ENCODE measurements at regions not wholly inside any gene's neighbourhood (a gene's known extent, or its start where the extent isn't known, plus 50 kb on each side); places are given as distances from the start of the nearest gene placed in this dataset.

GRCh38 chr1:215375381-215375780, 191.7 kb upstream of the KCTD3 start:
- H4K12ac ChIP-seq (ENCODE audit: low read depth, low read length) = no peak overlapping the region
- no peak overlapping the region for H2BK120ac ChIP-seq (ENCODE audit: insufficient read depth, low read length, poor library complexity)
- H3K14ac ChIP-seq (ENCODE audit: low read length) = no peak overlapping the region
- H3K79me2 ChIP-seq (ENCODE audit: control insufficient read depth, insufficient read depth, low read length, poor library complexity) = no peaks in the 10 kb centered on the region
- no peaks in the 10 kb centered on the region for H3K9me3 ChIP-seq (ENCODE audit: insufficient read depth, low read depth, low read length)
- DNase-seq = peak in 1 of 2 donors; percentile 9
- H3K4me3 ChIP-seq (ENCODE audit: low read depth, low read length) = no peak overlapping the region
- H3K23ac ChIP-seq (ENCODE audit: low read length) = no peak overlapping the region
- no peak overlapping the region for H3K4me2 ChIP-seq (ENCODE audit: low read length)
- H3K9ac ChIP-seq (ENCODE audit: low read length) = no peak overlapping the region
- no peak overlapping the region for H3K18ac ChIP-seq (ENCODE audit: low read length)
- H3K4ac ChIP-seq (ENCODE audit: low read depth, low read length) = no peak overlapping the region
- H3K4me1 ChIP-seq (ENCODE audit: control insufficient read depth in 1 of 2, insufficient read depth in 2 of 2, low read length in 2 of 2) = no peaks in the 10 kb centered on the region
- no peak overlapping the region for H2BK12ac ChIP-seq (ENCODE audit: low read length)
- H2AFZ ChIP-seq (ENCODE audit: insufficient read depth, low read length, poor library complexity) = no peak overlapping the region
- no peaks in the 10 kb centered on the region for H3K27me3 ChIP-seq (ENCODE audit: insufficient read depth, low read length)
- H4K91ac ChIP-seq (ENCODE audit: low read depth, low read length) = no peak overlapping the region
- no peak overlapping the region for H3K27ac ChIP-seq (ENCODE audit: low read depth, low read length)
- no peaks in the 10 kb centered on the region for H3K36me3 ChIP-seq (ENCODE audit: control insufficient read depth in 1 of 2, insufficient read depth in 2 of 2, low read length in 2 of 2)
- H3K79me1 ChIP-seq (ENCODE audit: low read length) = no peaks in the 10 kb centered on the region
- H4K8ac ChIP-seq (ENCODE audit: low read depth, low read length) = no peak overlapping the region
- no peak overlapping the region for H2BK5ac ChIP-seq (ENCODE audit: low read depth, low read length, poor library complexity)
- no peak overlapping the region for H2AK5ac ChIP-seq (ENCODE audit: low read length)

- Histone ChIP-seq H3K27ac (ENCODE audit: low read depth, low read length) (no peak overlapping the region), H3K18ac (ENCODE audit: low read length) (no peak overlapping the region), H3K4ac (ENCODE audit: low read depth, low read length) (no peak overlapping the region), H3K23ac (ENCODE audit: low read length) (no peak overlapping the region), H3K4me1 (ENCODE audit: control insufficient read depth in 1 of 2, insufficient read depth in 2 of 2, low read length in 2 of 2) (no peaks in the 10 kb centered on the region), H3K79me1 (ENCODE audit: low read length) (no peaks in the 10 kb centered on the region), H2BK12ac (ENCODE audit: low read length) (no peak overlapping the region), H4K91ac (ENCODE audit: low read depth, low read length) (no peak overlapping the region), H3K14ac (ENCODE audit: low read length) (no peak overlapping the region), H3K4me3 (ENCODE audit: low read depth, low read length) (no peak overlapping the region), H3K9me3 (ENCODE audit: insufficient read depth, low read depth, low read length) (peaks cover 3% of the 10 kb centered on the region), H3K9ac (ENCODE audit: low read length) (no peak overlapping the region), H3K36me3 (ENCODE audit: control insufficient read depth in 1 of 2, insufficient read depth in 2 of 2, low read length in 2 of 2) (no peaks in the 10 kb centered on the region), H2AFZ (ENCODE audit: insufficient read depth, low read length, poor library complexity) (no peak overlapping the region), H2AK5ac (ENCODE audit: low read length) (no peak overlapping the region), H2BK120ac (ENCODE audit: insufficient read depth, low read length, poor library complexity) (no peak overlapping the region), H4K12ac (ENCODE audit: low read depth, low read length) (no peak overlapping the region), H3K27me3 (ENCODE audit: insufficient read depth, low read length) (no peaks in the 10 kb centered on the region), H4K8ac (ENCODE audit: low read depth, low read length) (no peak overlapping the region), H3K79me2 (ENCODE audit: control insufficient read depth, insufficient read depth, low read length, poor library complexity) (no peaks in the 10 kb centered on the region), H2BK5ac (ENCODE audit: low read depth, low read length, poor library complexity) (no peak overlapping the region), H3K4me2 (ENCODE audit: low read length) (no peak overlapping the region)
- DNase-seq = no peak
- no CpG with 5 or more reads among the region's 2 CpGs for WGBS (ENCODE audit: extremely low coverage, insufficient coverage, insufficient read length)
These were observed 190.4 kb upstream of the KCTD3 start for GRCh38 chr1:215376544-215377264.

- no peak overlapping the region for H3K4ac ChIP-seq (ENCODE audit: low read depth, low read length)
- no peak overlapping the region for H2AFZ ChIP-seq (ENCODE audit: insufficient read depth, low read length, poor library complexity)
- H4K12ac ChIP-seq (ENCODE audit: low read depth, low read length) = no peak overlapping the region
- WGBS (ENCODE audit: extremely low coverage, insufficient coverage, insufficient read length) = no CpG with 5 or more reads among the region's 2 CpGs
- H3K9ac ChIP-seq (ENCODE audit: low read length) = no peak overlapping the region
- H3K27me3 ChIP-seq (ENCODE audit: insufficient read depth, low read length) = no peaks in the 10 kb centered on the region
- no peak overlapping the region for H2BK12ac ChIP-seq (ENCODE audit: low read length)
- no peaks in the 10 kb centered on the region for H3K4me1 ChIP-seq (ENCODE audit: control insufficient read depth in 1 of 2, insufficient read depth in 2 of 2, low read length in 2 of 2)
- H3K14ac ChIP-seq (ENCODE audit: low read length) = no peak overlapping the region
- no peak overlapping the region for H4K91ac ChIP-seq (ENCODE audit: low read depth, low read length)
- H2AK5ac ChIP-seq (ENCODE audit: low read length) = no peak overlapping the region
- no peak overlapping the region for H3K27ac ChIP-seq (ENCODE audit: low read depth, low read length)
- H3K18ac ChIP-seq (ENCODE audit: low read length) = no peak overlapping the region
- peaks cover 3% of the 10 kb centered on the region for H3K9me3 ChIP-seq (ENCODE audit: insufficient read depth, low read depth, low read length)
- no peak overlapping the region for H4K8ac ChIP-seq (ENCODE audit: low read depth, low read length)
- H2BK5ac ChIP-seq (ENCODE audit: low read depth, low read length, poor library complexity) = no peak overlapping the region
- no peaks in the 10 kb centered on the region for H3K79me2 ChIP-seq (ENCODE audit: control insufficient read depth, insufficient read depth, low read length, poor library complexity)
- H3K36me3 ChIP-seq (ENCODE audit: control insufficient read depth in 1 of 2, insufficient read depth in 2 of 2, low read length in 2 of 2) = no peaks in the 10 kb centered on the region
- no peak for DNase-seq
- no peak overlapping the region for H3K23ac ChIP-seq (ENCODE audit: low read length)
- no peak overlapping the region for H3K4me2 ChIP-seq (ENCODE audit: low read length)
- no peaks in the 10 kb centered on the region for H3K79me1 ChIP-seq (ENCODE audit: low read length)
- no peak overlapping the region for H3K4me3 ChIP-seq (ENCODE audit: low read depth, low read length)
- H2BK120ac ChIP-seq (ENCODE audit: insufficient read depth, low read length, poor library complexity) = no peak overlapping the region
These were observed 189.4 kb upstream of the KCTD3 start for GRCh38 chr1:215377746-215378145.

GRCh38 chr1:215380566-215380965, 186.5 kb upstream of the KCTD3 start:
- Histone ChIP-seq H3K18ac (ENCODE audit: low read length) (no peak overlapping the region), H3K4me1 (ENCODE audit: control insufficient read depth in 1 of 2, insufficient read depth in 2 of 2, low read length in 2 of 2) (no peaks in the 10 kb centered on the region)

More at GRCh38 chr1:215380566-215380965, 186.5 kb upstream of the KCTD3 start:
- no peak overlapping the region for H3K4ac ChIP-seq (ENCODE audit: low read depth, low read length)
- no peaks in the 10 kb centered on the region for H3K79me2 ChIP-seq (ENCODE audit: control insufficient read depth, insufficient read depth, low read length, poor library complexity)
- no peak for DNase-seq
- H2AK5ac ChIP-seq (ENCODE audit: low read length) = no peak overlapping the region
- no peak overlapping the region for H4K12ac ChIP-seq (ENCODE audit: low read depth, low read length)
- H3K14ac ChIP-seq (ENCODE audit: low read length) = no peak overlapping the region
- no peaks in the 10 kb centered on the region for H3K79me1 ChIP-seq (ENCODE audit: low read length)
- H2BK12ac ChIP-seq (ENCODE audit: low read length) = no peak overlapping the region
- no peaks in the 10 kb centered on the region for H3K36me3 ChIP-seq (ENCODE audit: control insufficient read depth in 1 of 2, insufficient read depth in 2 of 2, low read length in 2 of 2)
- H3K4me3 ChIP-seq (ENCODE audit: low read depth, low read length) = no peak overlapping the region
- H3K4me2 ChIP-seq (ENCODE audit: low read length) = no peak overlapping the region
- H2BK120ac ChIP-seq (ENCODE audit: insufficient read depth, low read length, poor library complexity) = no peak overlapping the region
- no peak overlapping the region for H3K27ac ChIP-seq (ENCODE audit: low read depth, low read length)
- no peak overlapping the region for H2AFZ ChIP-seq (ENCODE audit: insufficient read depth, low read length, poor library complexity)
- WGBS (ENCODE audit: extremely low coverage, insufficient coverage, insufficient read length) = no CpG with 5 or more reads among the region's 1 CpG
- peaks cover 3% of the 10 kb centered on the region for H3K9me3 ChIP-seq (ENCODE audit: insufficient read depth, low read depth, low read length)
- no peak overlapping the region for H4K8ac ChIP-seq (ENCODE audit: low read depth, low read length)
- no peak overlapping the region for H3K23ac ChIP-seq (ENCODE audit: low read length)
- no peaks in the 10 kb centered on the region for H3K27me3 ChIP-seq (ENCODE audit: insufficient read depth, low read length)
- H4K91ac ChIP-seq (ENCODE audit: low read depth, low read length) = no peak overlapping the region
- H2BK5ac ChIP-seq (ENCODE audit: low read depth, low read length, poor library complexity) = no peak overlapping the region
- H3K9ac ChIP-seq (ENCODE audit: low read length) = no peak overlapping the region
